AG04449 (cell line): ENCODE measurements at regions not wholly inside any gene's neighbourhood (a gene's known extent, or its start where the extent isn't known, plus 50 kb on each side); places are given as distances from the start of the nearest gene placed in this dataset.
"Not testable (repeated sequence)": the region's sequence is repeated elsewhere in the genome, so short reads cannot be mapped to it uniquely, and the experiment has no call there.

Experiments
- CTCF ChIA-PET: fragments of 350-600 bp; formaldehyde crosslinking; extraction: SDS; loops from one replicate; lab custom pipeline; 2021; ENCODE audit warnings: antibody characterized with exemption; lab: Yijun Ruan, JAX
- POLR2A ChIA-PET: fragments of 400-600, 350-600 bp; formaldehyde crosslinking; extraction: SDS; loops from one replicate; lab custom pipeline; 2020; ENCODE audit warnings: antibody characterized with exemption, inconsistent platforms; lab: Yijun Ruan, JAX
- DNase-seq: peaks from one replicate; pipeline ENCODE4 v3.0.0-alpha.2; 2010; ENCODE audit warnings: low read depth, low spot score
- H3K4me3 ChIP-seq: 2 replicates; pipeline ENCODE4 v1.5.1; 2011; ENCODE audit warnings: low read depth, mild to moderate bottlenecking, control low read depth, low read length
- CTCF ChIP-seq: IDR thresholded peaks from one replicate; pipeline ENCODE4 v1.5.1; 2011; ENCODE audit warnings: mild to moderate bottlenecking, moderate library complexity, low read length, control low read depth, inconsistent platforms; ENCODE audit not compliant: insufficient read depth; ENCODE audit errors: missing control alignments

- DNase-seq, result no peak
- ChIA-PET POLR2A (no interaction called here), CTCF (no interaction called here)
- no peak overlapping the region for H3K4me3 ChIP-seq
- TF ChIP-seq CTCF, result no peak
Measured at GRCh38 chr12:80017261-80017870, 82.0 kb upstream of the OTOGL start.

DNA sequence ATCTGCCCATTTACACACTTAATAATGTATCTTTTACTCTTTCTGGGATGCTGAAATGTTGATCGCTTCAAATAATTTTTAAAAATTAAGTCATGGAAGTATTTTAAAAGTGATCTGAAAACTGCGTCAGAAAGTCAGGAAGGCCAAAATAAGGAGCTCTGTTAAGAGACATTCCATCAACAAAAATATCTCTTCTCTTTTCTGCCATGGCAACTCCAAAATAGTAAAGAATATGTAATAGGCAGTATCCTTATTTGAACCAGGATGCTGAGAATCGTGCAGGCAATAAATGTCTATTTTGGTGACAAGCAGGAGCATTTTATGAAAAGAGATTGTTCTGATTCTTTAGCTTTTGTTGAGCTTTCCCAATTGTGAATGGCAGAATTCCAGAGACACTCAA is 81.8 kb upstream of the PPP1R12A start:
- H3K4me3 ChIP-seq, result no peak overlapping the region
- TF ChIP-seq CTCF, result no peak
- ChIA-PET POLR2A (no interaction called here), CTCF (no interaction called here)
- DNase-seq, result no peak

- CTCF ChIA-PET, result no interaction called here
- POLR2A ChIA-PET, result no interaction called here
- no peak for DNase-seq
- no peak overlapping the region for H3K4me3 ChIP-seq
- no peak for TF ChIP-seq CTCF
Measured at GRCh38 chr12:80015660-80016059, 80.8 kb upstream of the PPP1R12A start.

- DNase-seq, CTCF ChIA-PET, H3K4me3 ChIP-seq, POLR2A ChIA-PET: not testable (repeated sequence)
Measured at GRCh38 chr12:80003744-80004143, 68.8 kb upstream of the PPP1R12A start.

- DNase-seq, result no peak
- POLR2A ChIA-PET, result no interaction called here
- no peak for TF ChIP-seq CTCF
- CTCF ChIA-PET, result no interaction called here
- H3K4me3 ChIP-seq, result no peak overlapping the region
Measured at GRCh38 chr12:80001562-80001961, 66.7 kb upstream of the PPP1R12A start.

- ChIA-PET CTCF (no interaction called here), POLR2A (no interaction called here)
- no peak for DNase-seq
- no peak overlapping the region for H3K4me3 ChIP-seq
- TF ChIP-seq CTCF, result no peak
Measured at GRCh38 chr12:80000831-80001230, 65.9 kb upstream of the PPP1R12A start.

GRCh38 chr12:79998554-79998953 is 63.7 kb upstream of the PPP1R12A start:
- ChIA-PET POLR2A (no interaction called here), CTCF (no interaction called here)
- no peak overlapping the region for H3K4me3 ChIP-seq
- no peak for TF ChIP-seq CTCF
- DNase-seq, result no peak
